ENCODE measurements at regions not wholly inside any gene's neighbourhood (a gene's known extent, or its start where the extent isn't known, plus 50 kb on each side); places are given as distances from the start of the nearest gene placed in this dataset.
"Not testable (repeated sequence)": the region's sequence is repeated elsewhere in the genome, so short reads cannot be mapped to it uniquely, and the experiment has no call there.

GRCh38 chr6:81326881-81327561 lies 425.5 kb downstream of the TENT5A start:
- DNase-seq: no peak

GRCh38 chr6:81309811-81310210 lies 442.7 kb downstream of the TENT5A start:
- DNase-seq: no peak

GRCh38 chr6:81308577-81309279 lies 443.8 kb downstream of the TENT5A start:
- DNase-seq: no peak

- no peak for DNase-seq
Observed at GRCh38 chr6:81307651-81308214, 444.7 kb downstream of the TENT5A start.

GRCh38 chr6:81304466-81304865 lies 448.0 kb downstream of the TENT5A start:
- no peak for DNase-seq

- DNase-seq: no peak
Observed at GRCh38 chr6:81300961-81301360, 451.5 kb downstream of the TENT5A start.

- DNase-seq: no peak
Observed at GRCh38 chr6:81298751-81299150, 453.7 kb downstream of the TENT5A start.

- no peak for DNase-seq
Observed at GRCh38 chr6:81295310-81295709, 457.2 kb downstream of the TENT5A start.

GRCh38 chr6:81293896-81294295 lies 458.6 kb downstream of the TENT5A start:
- no peak for DNase-seq

GRCh38 chr6:81289229-81289628 lies 463.3 kb downstream of the TENT5A start:
- DNase-seq: no peak

GRCh38 chr6:81265106-81265505 lies 487.4 kb downstream of the TENT5A start:
- no peak for DNase-seq

- DNase-seq: no peak
Observed at GRCh38 chr6:81263531-81264168, 488.8 kb downstream of the TENT5A start.

- no peak for DNase-seq
Observed at GRCh38 chr6:81262656-81263055, 489.8 kb downstream of the TENT5A start.

GRCh38 chr6:81256223-81256622 lies 496.3 kb downstream of the TENT5A start:
- DNase-seq: not testable (repeated sequence)

GRCh38 chr6:81253821-81254220 lies 498.7 kb downstream of the TENT5A start:
- no peak for DNase-seq

GRCh38 chr6:81252231-81252630 lies 500.2 kb downstream of the TENT5A start:
- no peak for DNase-seq

- DNase-seq: no peak
Observed at GRCh38 chr6:81246200-81246599, 506.3 kb downstream of the TENT5A start.

- DNase-seq: no peak
Observed at GRCh38 chr6:81242624-81243023, 509.9 kb downstream of the TENT5A start.

- DNase-seq: no peak
Observed at GRCh38 chr6:81241126-81242041, 511.1 kb downstream of the TENT5A start.

- DNase-seq: no peak
Observed at GRCh38 chr6:81238390-81238789, 514.1 kb downstream of the TENT5A start.

- no peak for DNase-seq
Observed at GRCh38 chr6:81237226-81237625, 515.3 kb downstream of the TENT5A start.

- no peak for DNase-seq
Observed at GRCh38 chr6:81235512-81235911, 517.0 kb downstream of the TENT5A start.

GRCh38 chr6:81233990-81234389 lies 518.5 kb downstream of the TENT5A start:
- no peak for DNase-seq

Measured in NCI-H2171 treated with DMSO at 0.1 percent for 48 hours (cell line).